ENCODE measurements at regions not wholly inside any gene's neighbourhood (a gene's known extent, or its start where the extent isn't known, plus 50 kb on each side); places are given as distances from the start of the nearest gene placed in this dataset.

GRCh38 chr15:70271422-70272088, 173.8 kb upstream of the TLE3 start:
- DNase-seq (ENCODE audit: extremely low read depth, low read depth), result peak; percentile 54
- TF ChIP-seq CTCF (IDR thresholded peaks at IDR 0.05; ENCODE audit: low read depth, low read length, missing control alignments), result no peak
- H3K4me3 ChIP-seq (replicated peaks; ENCODE audit: low read depth, low read length), result no peak overlapping the region

- no peak for DNase-seq (ENCODE audit: extremely low read depth, low read depth)
- TF ChIP-seq CTCF (IDR thresholded peaks at IDR 0.05; ENCODE audit: low read depth, low read length, missing control alignments), result no peak
- H3K4me3 ChIP-seq (replicated peaks; ENCODE audit: low read depth, low read length), result no peak overlapping the region
Observed at GRCh38 chr15:70270752-70271111, 173.0 kb upstream of the TLE3 start.

- TF ChIP-seq CTCF (IDR thresholded peaks at IDR 0.05; ENCODE audit: low read depth, low read length, missing control alignments), result no peak
- DNase-seq (ENCODE audit: extremely low read depth, low read depth), result no peak
- no peak overlapping the region for H3K4me3 ChIP-seq (replicated peaks; ENCODE audit: low read depth, low read length)
Observed at GRCh38 chr15:70269991-70270751, 172.5 kb upstream of the TLE3 start.

- H3K4me3 ChIP-seq (replicated peaks; ENCODE audit: low read depth, low read length), result no peak overlapping the region
- no peak for TF ChIP-seq CTCF (IDR thresholded peaks at IDR 0.05; ENCODE audit: low read depth, low read length, missing control alignments)
- DNase-seq (ENCODE audit: extremely low read depth, low read depth), result no peak
Observed at GRCh38 chr15:70269311-70269911, 171.7 kb upstream of the TLE3 start.

- no peak for DNase-seq (ENCODE audit: extremely low read depth, low read depth)
- no peak for TF ChIP-seq CTCF (IDR thresholded peaks at IDR 0.05; ENCODE audit: low read depth, low read length, missing control alignments)
- no peak overlapping the region for H3K4me3 ChIP-seq (replicated peaks; ENCODE audit: low read depth, low read length)
Observed at GRCh38 chr15:70268698-70269251, 171.1 kb upstream of the TLE3 start.

- no peak for DNase-seq (ENCODE audit: extremely low read depth, low read depth)
- no peak overlapping the region for H3K4me3 ChIP-seq (replicated peaks; ENCODE audit: low read depth, low read length)
- TF ChIP-seq CTCF (IDR thresholded peaks at IDR 0.05; ENCODE audit: low read depth, low read length, missing control alignments), result no peak
Observed at GRCh38 chr15:70267879-70268278, 170.2 kb upstream of the TLE3 start.
